Right cardiac atrium (tissue), 5 donors: ENCODE measurements at regions not wholly inside any gene's neighbourhood (a gene's known extent, or its start where the extent isn't known, plus 50 kb on each side); places are given as distances from the start of the nearest gene placed in this dataset.
A peak's percentile ranks its signal among the peaks of the same experiment; 100 is the strongest.

Source experiments
- ATAC-seq, 2 donors: fragments of 200-7000 bp; cut with Tn5 transposase; one replicate each; pipeline versions ENCODE4 v1.8.0 to v1.9.1; 2020; ENCODE audit warnings: moderate library complexity in 2 of 2, mild to moderate bottlenecking in 1 of 2
- DNase-seq, 3 donors: peaks; one replicate each; pipeline ENCODE4 v3.0.0-alpha.2; 2020
- H3K27ac ChIP-seq: one replicate; pipeline ENCODE4 v1.5.1; 2013; ENCODE audit warnings: mild to moderate bottlenecking, low read length, control low read depth, moderate library complexity
- H3K27me3 ChIP-seq: one replicate; pipeline ENCODE4 v1.6.1; 2013; ENCODE audit not compliant: control insufficient read depth, insufficient read depth
- H3K4me1 ChIP-seq: one replicate; pipeline ENCODE4 v1.6.1; 2013; ENCODE audit warnings: low read length; ENCODE audit not compliant: control insufficient read depth, insufficient read depth
- H3K4me3 ChIP-seq: one replicate; pipeline ENCODE4 v1.5.1; 2013; ENCODE audit warnings: low read length, control low read depth
- H3K9me3 ChIP-seq: one replicate; pipeline ENCODE4 v1.6.1; 2013; ENCODE audit warnings: low read length; ENCODE audit not compliant: control insufficient read depth
- WGBS: extraction: QIAGEN DNeasy Blood & Tissue Kit; methylation state at CpG from one replicate; pipeline ENCODE4 v1.1.7; 2013; 5-methylcytosine and 5-hydroxymethylcytosine counted together
- intact Hi-C, 4 donors: fragments of 100-400 bp; cut with DNase I; formaldehyde crosslinking; loops; one replicate each; pipeline versions ENCODE4 v1.11.0 to v1.14.0; 2022 to 2023
- donor health status: healthy with polysubstance abuse.
- donor health status: DM: no; HTN: yes; CAD: no.
- donor health status: DM: no; HTN: no; CAD: no.
- donor health status: DM: no; HTN: yes; CAD: no; lungs with severe emphysema.
- donor health status: DM: yes; HTN: yes; CAD: no.

DNA sequence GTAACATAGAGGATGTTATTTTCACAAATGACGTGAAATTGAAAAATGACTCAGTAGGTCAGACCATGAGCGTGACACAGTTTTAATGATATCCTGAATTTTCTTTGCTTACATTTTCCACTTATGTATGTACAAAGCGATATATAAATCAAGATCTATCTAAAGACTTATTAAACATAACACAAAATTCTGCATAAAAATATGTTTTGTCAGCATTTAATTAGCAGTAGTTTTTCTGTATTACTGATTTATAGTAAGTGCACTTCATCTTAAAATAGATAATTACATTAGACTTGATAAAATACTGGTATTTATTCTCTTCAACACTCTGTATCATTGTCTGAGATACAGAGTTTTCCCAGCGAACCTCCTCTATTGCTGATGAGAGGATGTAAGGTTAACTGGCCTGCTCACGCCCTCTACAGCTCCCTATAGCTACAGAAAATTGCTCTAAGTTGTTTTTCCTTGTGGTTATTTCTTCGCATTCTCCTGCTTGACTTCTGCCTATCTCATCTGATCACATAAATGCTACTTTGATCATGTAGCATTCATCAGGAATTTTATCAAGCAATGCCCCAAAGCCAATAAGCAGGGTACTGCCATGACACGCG, 548.8 kb upstream of the REG3G start:
- 83% methylated on average over 8 of the region's 8 CpGs for WGBS
- Histone ChIP-seq H3K27me3 (no peaks in the 10 kb centered on the region), H3K27ac (no peak overlapping the region), H3K4me1 (no peaks in the 10 kb centered on the region), H3K9me3 (no peaks in the 10 kb centered on the region), H3K4me3 (no peak overlapping the region)
- intact Hi-C loops: no loop called here
- ATAC-seq (no peak), DNase-seq (no peak)

DNA sequence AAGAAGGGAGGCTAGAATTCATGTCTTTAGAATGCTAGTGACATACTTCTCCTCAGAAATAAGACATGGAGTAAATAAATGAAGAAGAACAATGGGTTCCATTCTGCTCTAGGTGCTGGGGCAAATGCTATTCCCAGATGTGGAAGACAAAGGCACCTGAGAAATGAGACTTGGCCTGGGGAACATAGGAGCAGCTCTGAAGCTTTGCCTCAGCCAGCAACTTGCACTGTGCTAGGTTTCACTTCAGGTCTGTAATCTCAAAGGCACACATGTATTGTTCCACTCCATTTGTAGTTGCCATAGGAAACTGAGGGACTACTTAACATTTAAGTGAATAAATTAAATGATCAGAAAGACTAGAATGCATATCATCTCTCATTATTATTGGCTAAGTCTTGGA, 538.9 kb upstream of the REG3G start:
- Histone ChIP-seq H3K27me3 (no peaks in the 10 kb centered on the region), H3K4me1 (no peaks in the 10 kb centered on the region), H3K4me3 (no peak overlapping the region), H3K9me3 (no peaks in the 10 kb centered on the region), H3K27ac (no peak overlapping the region)
- ATAC-seq (no peak), DNase-seq (no peak)
- intact Hi-C loops: no loop called here

DNA sequence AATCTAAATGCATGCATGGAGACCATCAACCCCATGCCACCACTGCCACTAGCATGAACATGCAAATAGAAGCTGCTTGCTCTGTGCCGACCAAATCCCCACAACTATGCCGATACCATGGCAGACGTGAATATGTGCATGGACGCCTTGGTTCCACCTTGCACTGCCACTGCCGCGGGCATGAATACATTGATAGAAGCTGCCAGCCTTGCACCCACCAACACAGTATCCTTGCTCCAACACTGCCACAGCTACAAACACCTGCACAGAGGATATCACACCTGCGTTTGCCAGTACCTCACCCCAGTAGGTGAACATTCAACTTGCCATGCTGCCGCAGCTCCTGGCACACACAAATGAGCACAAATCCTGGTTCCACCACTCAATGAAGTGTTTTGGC, 527.4 kb upstream of the REG3G start:
- intact Hi-C loops: no loop called here
- 92% methylated on average over 8 of the region's 8 CpGs for WGBS
- no peak for ATAC-seq
- Histone ChIP-seq H3K27me3 (no peaks in the 10 kb centered on the region), H3K4me1 (no peaks in the 10 kb centered on the region), H3K27ac (no peak overlapping the region), H3K9me3 (no peaks in the 10 kb centered on the region), H3K4me3 (no peak overlapping the region)
- DNase-seq: no peak

DNA sequence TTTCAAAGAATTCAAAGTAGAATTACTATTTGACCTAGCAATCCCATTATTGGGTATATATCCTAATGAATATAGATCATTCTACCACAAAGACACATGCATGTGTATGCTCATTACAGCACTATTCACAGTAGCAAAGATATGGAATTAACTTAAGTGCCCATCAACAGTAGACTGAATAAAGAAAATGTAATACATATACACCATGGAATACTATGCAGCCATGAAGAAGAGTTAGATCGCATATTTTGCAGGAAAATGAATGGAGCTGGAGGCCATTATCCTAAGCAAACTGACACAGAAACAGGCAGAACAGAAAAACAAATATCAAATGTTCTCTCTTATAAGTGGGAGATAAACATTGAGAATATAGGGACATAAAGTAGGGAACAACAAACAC, 519.2 kb upstream of the REG3G start:
- no peak for DNase-seq
- Histone ChIP-seq H3K9me3 (no peaks in the 10 kb centered on the region), H3K27ac (no peak overlapping the region), H3K27me3 (no peaks in the 10 kb centered on the region), H3K4me3 (no peak overlapping the region), H3K4me1 (no peaks in the 10 kb centered on the region)
- ATAC-seq: no peak
- 96% methylated on average over 1 of the region's 1 CpG for WGBS
- intact Hi-C loops: no loop called here

DNA sequence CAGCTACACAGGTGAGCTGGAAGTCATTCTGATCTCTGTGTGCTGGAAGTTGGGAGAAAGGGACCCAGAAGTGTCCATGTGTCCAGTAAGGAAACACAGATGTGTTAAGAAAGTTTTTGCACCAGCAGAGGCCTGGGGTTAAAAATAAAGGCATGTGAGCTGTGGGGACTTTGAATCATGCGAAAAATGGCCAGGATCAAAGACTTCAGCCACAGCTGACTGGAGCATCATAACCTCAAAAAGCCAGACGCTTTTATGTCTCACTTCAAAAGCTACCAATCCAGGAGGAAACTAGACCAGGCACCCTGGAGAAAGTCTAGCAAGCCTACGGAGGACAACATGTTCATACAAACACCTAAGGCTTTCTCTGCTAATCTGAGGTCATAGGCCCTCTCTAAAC, 503.6 kb upstream of the REG3G start:
- Histone ChIP-seq H3K4me1 (no peaks in the 10 kb centered on the region), H3K27me3 (no peaks in the 10 kb centered on the region), H3K9me3 (no peaks in the 10 kb centered on the region), H3K27ac (no peak overlapping the region), H3K4me3 (no peak overlapping the region)
- DNase-seq (no peak), ATAC-seq (no peak)
- intact Hi-C loops: no loop called here
- WGBS: 74% methylated on average over 3 of the region's 3 CpGs

DNA sequence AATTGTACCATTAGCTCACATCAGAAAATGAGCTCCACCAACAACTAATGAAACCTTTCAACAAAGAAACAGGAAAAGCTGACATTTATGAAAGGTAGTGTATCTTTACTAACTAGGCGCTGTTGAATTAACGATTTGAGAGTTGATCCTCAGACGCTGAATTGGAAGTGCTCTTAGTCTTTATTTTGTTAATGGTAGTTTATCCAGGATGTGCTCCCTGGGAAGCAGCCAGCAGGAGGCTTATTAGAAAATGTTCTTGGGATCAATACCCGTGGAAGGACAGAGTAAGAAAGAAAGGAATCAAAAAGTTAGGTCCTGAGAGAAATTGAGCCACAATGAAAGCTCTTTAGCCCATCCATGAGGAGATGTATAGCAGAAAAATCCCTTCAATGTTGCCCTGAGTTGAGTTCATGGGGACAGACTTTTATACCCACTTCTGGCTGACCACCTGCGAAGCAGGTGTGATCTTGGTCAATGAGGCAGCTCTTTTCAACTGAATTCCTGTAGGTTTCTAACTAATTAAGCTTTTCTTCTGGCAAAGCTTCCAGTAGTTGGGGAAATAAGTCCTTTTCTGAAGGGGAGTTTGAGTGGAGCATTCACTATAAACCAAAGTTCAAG, 492.6 kb upstream of the REG3G start:
- WGBS: 36% methylated on average over 5 of the region's 5 CpGs
- Histone ChIP-seq H3K27me3 (no peaks in the 10 kb centered on the region), H3K4me1 (no peaks in the 10 kb centered on the region), H3K9me3 (no peaks in the 10 kb centered on the region), H3K4me3 (no peak overlapping the region), H3K27ac (no peak overlapping the region)
- DNase-seq: no peak
- ATAC-seq: no peak
- intact Hi-C loops: no loop called here

DNA sequence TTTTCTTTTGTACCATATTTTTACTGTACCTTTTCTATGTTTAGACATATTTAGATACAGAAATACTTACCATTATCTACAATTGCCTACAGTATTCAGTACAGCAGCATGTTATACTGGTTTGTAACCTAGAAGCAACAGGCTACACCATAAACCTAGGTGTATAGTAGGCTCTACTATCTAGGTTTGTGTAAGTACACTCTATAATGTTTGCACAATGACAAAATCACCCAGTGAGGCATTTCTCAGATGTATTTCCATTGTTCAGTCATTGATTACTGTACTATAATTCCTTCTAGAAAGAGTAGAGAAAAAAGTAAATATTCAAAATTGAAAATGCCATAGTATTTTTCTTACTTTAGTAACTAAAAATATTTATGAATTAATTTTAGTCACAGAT, 490.1 kb upstream of the REG3G start:
- ATAC-seq: no peak
- intact Hi-C loops: no loop called here

DNA sequence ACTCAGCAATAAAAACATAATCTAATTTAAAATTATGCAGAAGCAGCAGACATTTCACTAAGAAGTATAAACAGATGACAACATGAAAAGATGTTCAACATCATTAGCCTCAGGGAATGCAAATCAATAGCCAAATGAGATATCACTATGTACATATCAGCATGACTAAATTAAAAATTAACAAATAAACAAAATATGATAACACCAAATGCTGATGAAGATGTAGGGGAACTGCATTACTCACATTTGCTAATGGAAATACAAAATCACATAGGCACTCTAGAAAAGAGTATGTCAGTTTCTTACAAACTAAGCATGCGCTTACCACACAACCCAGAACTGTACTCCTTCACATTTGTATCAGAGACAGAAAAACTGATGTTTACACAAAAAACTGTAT, 487.2 kb upstream of the REG3G start:
- no peaks in the 10 kb centered on the region for H3K9me3 ChIP-seq
- no peaks in the 10 kb centered on the region for H3K27me3 ChIP-seq
- no peak overlapping the region for H3K27ac ChIP-seq
- 96% methylated on average over 1 of the region's 1 CpG for WGBS
- no peak overlapping the region for H3K4me3 ChIP-seq
- H3K4me1 ChIP-seq: no peaks in the 10 kb centered on the region
- DNase-seq (no peak), ATAC-seq (no peak)
- intact Hi-C loops: no loop called here

More for the DNA sequence above, 490.1 kb upstream of the REG3G start:
- DNase-seq: no peak
- no peak overlapping the region for H3K27ac ChIP-seq
- no peak overlapping the region for H3K4me3 ChIP-seq
- no peaks in the 10 kb centered on the region for H3K9me3 ChIP-seq
- no peaks in the 10 kb centered on the region for H3K4me1 ChIP-seq
- no peaks in the 10 kb centered on the region for H3K27me3 ChIP-seq

DNA sequence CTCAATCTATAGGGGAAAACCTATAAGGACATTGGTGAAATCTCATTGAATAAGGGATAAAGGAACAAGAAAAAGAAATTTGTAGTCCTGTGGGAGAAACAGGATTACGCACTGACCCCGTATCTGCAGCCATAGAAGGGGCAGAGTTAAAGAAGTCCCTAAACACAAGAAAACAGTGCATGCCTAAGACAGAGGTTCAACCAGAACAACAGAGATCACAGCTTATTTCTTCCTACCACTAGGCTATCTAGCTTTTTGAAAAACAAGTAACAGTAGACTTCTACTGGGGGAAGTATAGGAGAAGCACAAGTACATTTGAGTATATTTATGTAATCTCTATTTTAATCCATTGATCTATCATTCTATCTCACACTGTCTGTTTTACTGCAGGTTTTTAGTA, 485.2 kb upstream of the REG3G start:
- WGBS: 31% methylated on average over 2 of the region's 2 CpGs
- Histone ChIP-seq H3K27me3 (no peaks in the 10 kb centered on the region), H3K9me3 (no peaks in the 10 kb centered on the region), H3K4me3 (no peak overlapping the region), H3K27ac (no peak overlapping the region), H3K4me1 (no peaks in the 10 kb centered on the region)
- no peak for ATAC-seq
- intact Hi-C loops: no loop called here
- DNase-seq: no peak

DNA sequence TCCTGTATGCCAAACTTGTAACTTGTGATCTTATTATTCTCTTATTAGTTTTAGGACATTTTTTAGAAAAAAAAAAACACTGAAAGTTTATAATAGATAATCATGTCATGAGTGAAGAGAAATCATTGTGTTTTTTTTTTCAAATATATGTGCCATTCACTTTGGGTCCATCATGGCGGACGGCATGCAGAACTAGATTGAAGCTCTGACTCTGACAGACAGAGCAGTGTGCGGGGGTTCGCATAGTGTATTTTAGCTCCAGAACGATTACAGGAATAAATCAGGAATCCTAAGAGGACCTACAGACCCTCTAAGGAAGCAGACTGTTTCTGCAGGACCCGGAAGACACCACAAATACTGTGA, 484.4 kb upstream of the REG3G start:
- H3K4me3 ChIP-seq: no peak overlapping the region
- WGBS: 84% methylated on average over 6 of the region's 6 CpGs
- H3K27ac ChIP-seq: no peak overlapping the region
- ATAC-seq (no peak), DNase-seq (no peak)
- no peaks in the 10 kb centered on the region for H3K9me3 ChIP-seq
- intact Hi-C loops: no loop called here
- no peaks in the 10 kb centered on the region for H3K4me1 ChIP-seq
- H3K27me3 ChIP-seq: no peaks in the 10 kb centered on the region

DNA sequence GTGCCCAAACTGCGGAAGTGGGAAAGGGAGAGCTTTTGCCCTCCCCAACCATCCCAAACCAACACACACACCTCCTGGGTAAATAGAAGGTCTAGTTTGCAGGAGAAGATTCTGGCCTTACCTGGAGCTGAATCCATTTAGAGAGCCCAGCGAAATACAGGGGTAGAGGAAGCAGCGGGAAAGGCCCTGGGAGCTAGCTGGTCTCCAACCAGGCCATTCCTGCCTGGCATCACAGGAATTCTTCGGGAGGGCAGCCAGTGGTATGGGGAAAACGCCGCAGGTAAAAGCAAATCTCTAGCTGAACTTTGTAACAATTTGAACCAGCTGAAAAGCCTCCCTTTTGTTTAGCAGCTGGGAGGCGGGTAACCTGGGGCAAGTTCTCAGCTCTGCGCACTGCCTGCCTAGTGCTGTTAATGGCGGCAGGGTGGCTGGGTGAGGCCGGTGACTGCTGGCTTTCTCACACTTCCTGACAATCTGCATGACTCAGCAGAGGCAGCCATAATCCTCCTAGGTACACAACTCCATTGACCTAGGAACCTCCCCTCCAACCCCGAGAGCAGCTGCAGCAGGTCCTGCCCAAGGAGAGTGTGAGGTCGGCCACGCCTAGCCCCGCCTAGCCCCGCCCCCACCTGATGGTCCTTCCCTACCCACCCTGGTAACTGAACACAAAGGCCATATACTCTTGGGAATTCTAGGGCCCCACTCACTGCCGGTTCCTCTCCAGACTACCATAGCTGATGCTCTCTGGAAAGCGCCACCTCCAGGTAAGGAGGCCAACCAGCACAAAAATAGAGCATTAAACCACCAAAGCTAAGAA, 483.8 kb upstream of the REG3G start:
- WGBS: 83% methylated on average over 17 of the region's 17 CpGs
- intact Hi-C loops: no loop called here

More for the DNA sequence above, 483.8 kb upstream of the REG3G start:
- no peaks in the 10 kb centered on the region for H3K4me1 ChIP-seq
- no peaks in the 10 kb centered on the region for H3K9me3 ChIP-seq
- ATAC-seq: no peak
- no peak overlapping the region for H3K27ac ChIP-seq
- peak in 2 of 3 donors; percentile 16 to 18 for DNase-seq
- no peak overlapping the region for H3K4me3 ChIP-seq
- no peaks in the 10 kb centered on the region for H3K27me3 ChIP-seq
